ENCODE measurements at regions not wholly inside any gene's neighbourhood (a gene's known extent, or its start where the extent isn't known, plus 50 kb on each side); places are given as distances from the start of the nearest gene placed in this dataset.

- DNase-seq (no peak), ATAC-seq (no peak)
- intact Hi-C loops (cut with DNase I, micrococcal nuclease), result no loop called here
Observed at GRCh38 chr11:130776061-130776419, 140.2 kb downstream of the SNX19 start.

GRCh38 chr11:130778026-130778425 is 138.3 kb downstream of the SNX19 start:
- ATAC-seq (no peak), DNase-seq (no peak)
- intact Hi-C loops (cut with DNase I, micrococcal nuclease), result no loop called here

GRCh38 chr11:130778705-130779104 is 137.6 kb downstream of the SNX19 start:
- intact Hi-C loops (cut with DNase I, micrococcal nuclease), result no loop called here
- no peak for DNase-seq
- no peak for ATAC-seq

GRCh38 chr11:130779267-130779666 is 137.0 kb downstream of the SNX19 start:
- intact Hi-C loops (cut with DNase I, micrococcal nuclease), result no loop called here

GRCh38 chr11:130779943-130780342 is 136.3 kb downstream of the SNX19 start:
- no peak for ATAC-seq
- intact Hi-C loops (cut with DNase I, micrococcal nuclease), result no loop called here
- no peak for DNase-seq

More at GRCh38 chr11:130779267-130779666, 137.0 kb downstream of the SNX19 start:
- ATAC-seq (no peak), DNase-seq (no peak)

- ATAC-seq, result no peak
- DNase-seq, result no peak
- intact Hi-C loops (cut with DNase I, micrococcal nuclease), result no loop called here
Observed at GRCh38 chr11:130780437-130780836, 135.8 kb downstream of the SNX19 start.

- DNase-seq (no peak), ATAC-seq (no peak)
- intact Hi-C loops (cut with DNase I, micrococcal nuclease), result no loop called here
Observed at GRCh38 chr11:130781931-130782330, 134.3 kb downstream of the SNX19 start.

GRCh38 chr11:130782361-130783222 is 133.7 kb downstream of the SNX19 start:
- no peak for ATAC-seq
- no peak for DNase-seq
- intact Hi-C loops (cut with DNase I, micrococcal nuclease), result no loop called here

GRCh38 chr11:130783323-130783722 is 133.0 kb downstream of the SNX19 start:
- no peak for DNase-seq
- ATAC-seq, result no peak
- intact Hi-C loops (cut with DNase I, micrococcal nuclease), result no loop called here

GRCh38 chr11:130785380-130786116 is 130.7 kb downstream of the SNX19 start:
- DNase-seq (no peak), ATAC-seq (no peak)
- intact Hi-C loops (cut with DNase I, micrococcal nuclease), result no loop called here

GRCh38 chr11:130786586-130786985 is 129.7 kb downstream of the SNX19 start:
- intact Hi-C loops (cut with DNase I, micrococcal nuclease), result no loop called here
- no peak for DNase-seq
- ATAC-seq, result no peak

- intact Hi-C loops (cut with DNase I, micrococcal nuclease), result no loop called here
- DNase-seq (no peak), ATAC-seq (no peak)
Observed at GRCh38 chr11:130787092-130787616, 129.1 kb downstream of the SNX19 start.

GRCh38 chr11:130787973-130788570 is 128.2 kb downstream of the SNX19 start:
- DNase-seq (no peak), ATAC-seq (no peak)
- intact Hi-C loops (cut with DNase I, micrococcal nuclease), result no loop called here

- DNase-seq (no peak), ATAC-seq (no peak)
- intact Hi-C loops (cut with DNase I, micrococcal nuclease), result no loop called here
Observed at GRCh38 chr11:130789056-130789640, 127.1 kb downstream of the SNX19 start.

- no peak for ATAC-seq
- DNase-seq, result no peak
- intact Hi-C loops (cut with DNase I, micrococcal nuclease), result no loop called here
Observed at GRCh38 chr11:130790689-130791088, 125.6 kb downstream of the SNX19 start.

- ATAC-seq, result no peak
- no peak for DNase-seq
- intact Hi-C loops (cut with DNase I, micrococcal nuclease), result no loop called here
Observed at GRCh38 chr11:130792772-130793171, 123.5 kb downstream of the SNX19 start.

- DNase-seq, result no peak
- no peak for ATAC-seq
- intact Hi-C loops (cut with DNase I, micrococcal nuclease), result no loop called here
Observed at GRCh38 chr11:130796828-130797227, 119.5 kb downstream of the SNX19 start.

GRCh38 chr11:130798280-130798679 is 118.0 kb downstream of the SNX19 start:
- no peak for DNase-seq
- no peak for ATAC-seq
- intact Hi-C loops (cut with DNase I, micrococcal nuclease), result no loop called here

- ATAC-seq (no peak), DNase-seq (no peak)
- intact Hi-C loops (cut with DNase I, micrococcal nuclease), result no loop called here
Observed at GRCh38 chr11:130798801-130799200, 117.5 kb downstream of the SNX19 start.
